HepG2 (cell line): ENCODE measurements at regions not wholly inside any gene's neighbourhood (a gene's known extent, or its start where the extent isn't known, plus 50 kb on each side); places are given as distances from the start of the nearest gene placed in this dataset.

ENCODE experiments used
- HNRNPLL ChIP-seq: fragments of 200-400 bp; formaldehyde crosslinking; IDR thresholded peaks from 2 replicates; pipeline ENCODE4 v1.6.1; 2017; ENCODE audit warnings: mild to moderate bottlenecking, low read depth, low read length; ENCODE audit not compliant: poor library complexity, severe bottlenecking
- MAFK ChIP-seq, 2 experiments: IDR thresholded peaks in 1 of 2; conservative IDR thresholded peaks in 1 of 2; 2 replicates each; pipeline ENCODE4 v1.6.1; 2011; ENCODE audit warnings: improper control_type of control experiment in 2 of 2, low read length in 2 of 2
- TARDBP ChIP-seq: sonication (generic); formaldehyde crosslinking; IDR thresholded peaks from 2 replicates; pipeline ENCODE4 v1.8.0; 2022; ENCODE audit warnings: mild to moderate bottlenecking, missing genetic modification reagents
- TF ChIP-seq, protein P1 (sequence below): sonication (generic); formaldehyde crosslinking; IDR thresholded peaks from 2 replicates; pipeline ENCODE4 v1.5.0; 2020; ENCODE audit warnings: mild to moderate bottlenecking, missing genetic modification reagents, moderate library complexity
- TF ChIP-seq, protein P2 (sequence below): sonication (generic); formaldehyde crosslinking; IDR thresholded peaks from 2 replicates; pipeline ENCODE4 v1.8.0; 2022; ENCODE audit warnings: mild to moderate bottlenecking, missing genetic modification reagents

DNA sequence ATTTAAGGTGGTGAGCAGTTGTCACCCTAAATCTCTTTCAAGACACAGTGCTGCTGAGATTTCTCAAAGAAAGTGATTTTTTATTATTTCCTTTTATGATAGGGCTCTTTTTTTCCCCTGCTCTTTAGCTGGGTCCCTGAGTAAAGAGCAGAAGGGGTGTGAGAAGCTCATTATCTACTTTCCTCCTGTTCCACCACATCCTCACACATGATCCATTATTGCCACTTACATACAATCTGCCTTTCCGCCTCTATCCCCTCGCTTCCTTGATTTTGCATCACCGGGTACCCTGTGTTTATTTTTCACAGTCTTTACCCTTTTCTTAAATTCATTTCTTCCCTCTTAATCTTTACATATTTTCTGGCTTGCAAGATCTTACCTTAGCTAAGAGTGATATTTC, 93.9 kb upstream of the CCDC85A start:
- TF ChIP-seq HNRNPLL (no peak), TARDBP (CRISPR knock-in tag) (no peak), MAFK (conservative IDR thresholded peaks at IDR 0.05 in 1 of 2, IDR thresholded peaks at IDR 0.05 in 1 of 2; ENCODE audit: low read length in 2 of 2) (no peak)
- TF ChIP-seq, protein P1, sequence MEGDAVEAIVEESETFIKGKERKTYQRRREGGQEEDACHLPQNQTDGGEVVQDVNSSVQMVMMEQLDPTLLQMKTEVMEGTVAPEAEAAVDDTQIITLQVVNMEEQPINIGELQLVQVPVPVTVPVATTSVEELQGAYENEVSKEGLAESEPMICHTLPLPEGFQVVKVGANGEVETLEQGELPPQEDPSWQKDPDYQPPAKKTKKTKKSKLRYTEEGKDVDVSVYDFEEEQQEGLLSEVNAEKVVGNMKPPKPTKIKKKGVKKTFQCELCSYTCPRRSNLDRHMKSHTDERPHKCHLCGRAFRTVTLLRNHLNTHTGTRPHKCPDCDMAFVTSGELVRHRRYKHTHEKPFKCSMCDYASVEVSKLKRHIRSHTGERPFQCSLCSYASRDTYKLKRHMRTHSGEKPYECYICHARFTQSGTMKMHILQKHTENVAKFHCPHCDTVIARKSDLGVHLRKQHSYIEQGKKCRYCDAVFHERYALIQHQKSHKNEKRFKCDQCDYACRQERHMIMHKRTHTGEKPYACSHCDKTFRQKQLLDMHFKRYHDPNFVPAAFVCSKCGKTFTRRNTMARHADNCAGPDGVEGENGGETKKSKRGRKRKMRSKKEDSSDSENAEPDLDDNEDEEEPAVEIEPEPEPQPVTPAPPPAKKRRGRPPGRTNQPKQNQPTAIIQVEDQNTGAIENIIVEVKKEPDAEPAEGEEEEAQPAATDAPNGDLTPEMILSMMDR, result no peak
- TF ChIP-seq, protein P2, sequence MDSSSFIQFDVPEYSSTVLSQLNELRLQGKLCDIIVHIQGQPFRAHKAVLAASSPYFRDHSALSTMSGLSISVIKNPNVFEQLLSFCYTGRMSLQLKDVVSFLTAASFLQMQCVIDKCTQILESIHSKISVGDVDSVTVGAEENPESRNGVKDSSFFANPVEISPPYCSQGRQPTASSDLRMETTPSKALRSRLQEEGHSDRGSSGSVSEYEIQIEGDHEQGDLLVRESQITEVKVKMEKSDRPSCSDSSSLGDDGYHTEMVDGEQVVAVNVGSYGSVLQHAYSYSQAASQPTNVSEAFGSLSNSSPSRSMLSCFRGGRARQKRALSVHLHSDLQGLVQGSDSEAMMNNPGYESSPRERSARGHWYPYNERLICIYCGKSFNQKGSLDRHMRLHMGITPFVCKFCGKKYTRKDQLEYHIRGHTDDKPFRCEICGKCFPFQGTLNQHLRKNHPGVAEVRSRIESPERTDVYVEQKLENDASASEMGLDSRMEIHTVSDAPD, result no peak
